ENCODE measurements at regions not wholly inside any gene's neighbourhood (a gene's known extent, or its start where the extent isn't known, plus 50 kb on each side); places are given as distances from the start of the nearest gene placed in this dataset.

DNA sequence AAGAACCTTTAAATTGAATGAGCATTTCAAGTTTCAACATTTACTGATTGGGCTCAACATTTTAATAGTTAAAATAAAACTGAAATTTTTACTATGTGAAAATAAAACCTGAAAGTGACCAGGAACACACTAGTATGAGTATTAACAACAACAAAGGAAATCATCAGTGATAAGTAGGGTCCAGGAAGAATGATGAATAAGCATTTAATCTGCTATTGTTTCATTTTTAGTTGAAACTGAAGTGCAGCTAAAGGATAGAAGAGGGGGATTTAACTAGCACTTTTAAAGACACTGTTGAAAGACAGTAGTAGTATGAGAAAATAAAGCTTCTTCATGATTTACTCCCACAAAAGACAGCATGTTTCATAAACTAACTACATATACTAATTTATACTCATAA is 250.9 kb upstream of the IPO5 start:
- ChIA-PET POLR2A (ENCODE audit: partially characterized antibody) (no interaction called here), CTCF (ENCODE audit: partially characterized antibody) (no interaction called here)
- DNase-seq (ENCODE audit: low read depth in 1 of 2, low spot score in 2 of 2) (no peak), FAIRE-seq (no peak)
- H4K5ac ChIP-seq (ENCODE audit: insufficient read length, low read depth, low read length), result no peak overlapping the region
- H3K79me1 ChIP-seq (ENCODE audit: low read depth, low read length), result no peaks in the 10 kb centered on the region
- no peak overlapping the region for H3K4me2 ChIP-seq (ENCODE audit: insufficient read depth in 1 of 2, low read depth in 2 of 2, low read length in 2 of 2)
- H3K23me2 ChIP-seq (ENCODE audit: low read depth, low read length), result no peaks in the 10 kb centered on the region
- no peak overlapping the region for H2BK12ac ChIP-seq (ENCODE audit: low read depth, low read length)
- H3K36me3 ChIP-seq (ENCODE audit: control insufficient read depth in 2 of 4, insufficient read depth in 4 of 4, low read length in 3 of 4), result no peaks in the 10 kb centered on the region
- H3K18ac ChIP-seq (ENCODE audit: extremely low read depth, low read length), result no peak overlapping the region
- H4K20me1 ChIP-seq (replicated peaks in 1 of 2; ENCODE audit: control insufficient read depth in 1 of 2, insufficient read depth in 2 of 2, low read length in 2 of 2), result no peaks in the 10 kb centered on the region
- H4K8ac ChIP-seq (ENCODE audit: extremely low read depth, insufficient read depth, low read length), result no peak overlapping the region
- no peak overlapping the region for H3K23ac ChIP-seq (ENCODE audit: insufficient read length)
- no peaks in the 10 kb centered on the region for H3K9me3 ChIP-seq (ENCODE audit: insufficient read depth in 2 of 2, low read depth in 1 of 2, low read length in 1 of 2)
- no peak overlapping the region for H3K4ac ChIP-seq (replicated peaks; ENCODE audit: insufficient read length, low read depth, low read length)
- no peak overlapping the region for H4K91ac ChIP-seq (replicated peaks; ENCODE audit: insufficient read length, low read length)
- no peak overlapping the region for H3K9ac ChIP-seq (replicated peaks in 1 of 4; ENCODE audit: extremely low read depth in 1 of 4, low read depth in 3 of 4, low read length in 3 of 4)
- H2BK15ac ChIP-seq (ENCODE audit: low read length), result no peak overlapping the region
- no peaks in the 10 kb centered on the region for H3K27me3 ChIP-seq (replicated peaks in 1 of 4; ENCODE audit: control insufficient read depth in 3 of 4, extremely low read depth in 1 of 4, insufficient read depth in 3 of 4, low read length in 3 of 4)
- H3K56ac ChIP-seq (replicated peaks; ENCODE audit: insufficient read length, low read depth, low read length), result no peak overlapping the region
- no peaks in the 10 kb centered on the region for H3K79me2 ChIP-seq (ENCODE audit: control insufficient read depth in 1 of 2, insufficient read depth in 2 of 2, low read length in 2 of 2)
- H3K4me3 ChIP-seq (ENCODE audit: extremely low read depth in 1 of 4, insufficient read depth in 2 of 4, low read depth in 3 of 4, low read length in 4 of 4), result no peak overlapping the region
- H2AK5ac ChIP-seq (ENCODE audit: low read depth, low read length), result no peak overlapping the region
- H3K4me1 ChIP-seq (replicated peaks in 1 of 4; ENCODE audit: control insufficient read depth in 3 of 4, insufficient read depth in 4 of 4, low read length in 3 of 4), result no peaks in the 10 kb centered on the region
- H3K14ac ChIP-seq (ENCODE audit: insufficient read length), result no peak overlapping the region
- no peak for TF ChIP-seq BRCA1 (IDR thresholded peaks at IDR 0.05; ENCODE audit: low read depth, low read length)
- no peak for TF ChIP-seq JUN (IDR thresholded peaks at IDR 0.05; ENCODE audit: low read depth, low read length)
- no peak for TF ChIP-seq SP4 (IDR thresholded peaks at IDR 0.05; ENCODE audit: low read length)
- no peak overlapping the region for H2BK120ac ChIP-seq (replicated peaks; ENCODE audit: low read depth, low read length)
- H2BK5ac ChIP-seq (ENCODE audit: low read depth, low read length), result no peak overlapping the region
- no peak overlapping the region for H2BK20ac ChIP-seq (ENCODE audit: low read length)
- H3K27ac ChIP-seq (ENCODE audit: low read depth, low read length), result no peak overlapping the region
- no peak overlapping the region for H2AFZ ChIP-seq (ENCODE audit: low read length)
